Kidney (tissue), 13 donors: ENCODE measurements at regions not wholly inside any gene's neighbourhood (a gene's known extent, or its start where the extent isn't known, plus 50 kb on each side); places are given as distances from the start of the nearest gene placed in this dataset.

Experiments used
- DNase-seq, 5 donors: peaks; one replicate each; pipeline ENCODE4 v3.0.0-alpha.2; 2013 to 2020
- FAIRE-seq: peaks from 2 replicates; lab custom pipeline; 2012; peaks lifted over from hg19 to GRCh38; lab: Jason Lieb, UNC
- H3K27ac ChIP-seq, 2 donors: one replicate each; pipeline ENCODE4 v1.7.0; 2013; ENCODE audit warnings: low read depth in 2 of 2, low read length in 2 of 2, inconsistent platforms in 1 of 2
- H3K27me3 ChIP-seq: one replicate; pipeline ENCODE4 v1.7.1; 2013; ENCODE audit warnings: low read length, inconsistent platforms; ENCODE audit not compliant: control insufficient read depth, insufficient read depth
- H3K36me3 ChIP-seq, 3 donors: one replicate each; pipeline versions ENCODE4 v1.7.0 to v1.7.1; 2013; ENCODE audit warnings: low read length in 3 of 3, control low read depth in 1 of 3, inconsistent platforms in 1 of 3; ENCODE audit not compliant: insufficient read depth in 3 of 3, control insufficient read depth in 2 of 3
- H3K4me1 ChIP-seq, 3 donors: one replicate each; pipeline versions ENCODE4 v1.7.0 to v1.7.1; 2013; ENCODE audit warnings: low read length in 3 of 3, inconsistent platforms in 1 of 3, low read depth in 1 of 3; ENCODE audit not compliant: control insufficient read depth in 2 of 3, insufficient read depth in 2 of 3
- H3K4me3 ChIP-seq, 3 donors: one replicate each; pipeline versions ENCODE4 v1.7.0 to v1.8.1; 2013; ENCODE audit warnings: low read length in 3 of 3, control low read depth in 1 of 3, inconsistent platforms in 1 of 3
- H3K9ac ChIP-seq, 3 donors: one replicate each; pipeline versions ENCODE4 v1.7.0 to v1.7.1; 2013; ENCODE audit warnings: low read length in 3 of 3, control low read depth in 1 of 3, inconsistent platforms in 1 of 3
- H3K9me3 ChIP-seq, 3 donors: one replicate each; pipeline versions ENCODE4 v1.7.0 to v1.7.1; 2013; ENCODE audit warnings: low read length in 3 of 3, control low read depth in 1 of 3, inconsistent platforms in 1 of 3; ENCODE audit not compliant: control insufficient read depth in 2 of 3, insufficient read depth in 1 of 3
- CTCF ChIP-seq: IDR thresholded peaks from 3 replicates; pipeline ENCODE4 v1.5.1; 2012; ENCODE audit warnings: mild to moderate bottlenecking, moderate library complexity, borderline replicate concordance; ENCODE audit not compliant: insufficient read depth; ENCODE audit errors: extremely low read depth
- intact Hi-C: fragments of 100-400 bp; cut with DNase I; formaldehyde crosslinking; loops from one replicate; pipeline ENCODE4 v1.11.1; 2022
- donor health status: control.
- donor health status: control.
- donor health status: control.
- donor health status: control.
- donor health status: control.
- donor health status: DM: yes; HTN: yes; CAD: no.
- donor health status: Normal renal cell carcinoma (clear cell type).

- peaks cover 0 to 6% (median 4%) of the 10 kb centered on the region in 3 donors for H3K4me1 ChIP-seq
- intact Hi-C loops = no loop called here
- DNase-seq (no peak), FAIRE-seq (no peak)
- H3K27me3 ChIP-seq = no peaks in the 10 kb centered on the region
- H3K9me3 ChIP-seq = no peaks in the 10 kb centered on the region
- no peak overlapping the region for H3K4me3 ChIP-seq
- H3K36me3 ChIP-seq = no peaks in the 10 kb centered on the region
- no peak overlapping the region for H3K27ac ChIP-seq
- no peak for TF ChIP-seq CTCF
- H3K9ac ChIP-seq = no peak overlapping the region
Observed at GRCh38 chr15:62637574-62637897, 405.0 kb upstream of the TPM1 start.

DNA sequence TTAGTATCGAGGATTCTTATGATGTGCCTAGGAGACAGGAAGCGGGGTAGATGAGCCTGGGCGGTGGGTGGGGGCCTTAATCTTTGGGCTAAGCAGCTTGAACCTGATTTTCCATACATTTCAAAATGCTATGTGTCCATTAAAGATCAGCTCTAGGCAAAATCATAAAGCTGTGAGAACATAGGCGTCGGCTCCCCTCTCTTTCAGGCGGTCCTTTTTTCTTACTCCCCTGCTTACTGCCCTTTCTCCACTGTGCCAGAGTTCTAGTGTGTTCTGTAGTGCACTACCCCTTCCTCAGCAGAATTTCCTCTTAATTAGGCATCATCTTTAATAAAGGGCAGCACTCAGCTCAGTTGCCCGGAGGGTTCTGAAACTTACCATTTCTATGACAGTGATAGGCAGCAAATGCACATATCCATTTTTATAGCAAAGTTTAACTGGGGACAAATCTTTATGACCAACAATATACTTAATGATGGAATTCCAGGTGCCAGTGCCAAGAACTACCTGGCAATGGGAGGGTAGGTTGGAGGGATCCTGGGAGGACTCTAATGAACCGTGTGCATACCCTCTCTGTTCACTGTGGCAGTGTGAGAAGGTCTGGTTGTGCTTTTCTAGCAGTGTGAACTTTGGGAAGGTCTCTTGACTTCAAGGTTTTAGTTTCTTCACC, 404.5 kb upstream of the TPM1 start:
- TF ChIP-seq CTCF = no peak
- no peaks in the 10 kb centered on the region for H3K9me3 ChIP-seq
- no peak overlapping the region for H3K9ac ChIP-seq
- H3K4me1 ChIP-seq = peaks cover 0 to 6% (median 4%) of the 10 kb centered on the region in 3 donors
- H3K27ac ChIP-seq = no peak overlapping the region
- H3K27me3 ChIP-seq = no peaks in the 10 kb centered on the region
- H3K36me3 ChIP-seq = no peaks in the 10 kb centered on the region
- no peak overlapping the region for H3K4me3 ChIP-seq
- DNase-seq = no peak
- intact Hi-C loops = no loop called here
- no peak for FAIRE-seq

DNA sequence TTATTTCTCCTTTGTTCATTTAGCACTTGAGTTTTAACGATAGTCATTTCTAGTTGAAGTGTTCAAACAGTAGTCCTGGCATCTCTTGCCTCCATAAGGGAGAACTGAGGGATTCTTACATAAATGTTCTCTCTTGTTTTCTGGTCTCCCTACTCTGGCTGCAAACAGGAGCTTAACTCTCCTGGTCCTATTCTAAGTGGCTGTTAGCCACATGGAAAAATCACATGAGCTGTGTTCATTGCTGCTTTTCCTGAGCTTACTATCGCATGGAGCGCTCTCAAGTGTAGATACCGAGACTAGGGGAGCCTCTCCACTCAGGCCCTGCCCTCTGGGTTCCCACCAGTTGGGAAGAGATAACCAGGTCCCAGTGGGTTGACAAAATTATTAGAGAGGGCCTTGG, 403.1 kb upstream of the TPM1 start:
- Histone ChIP-seq H3K9ac (no peak overlapping the region), H3K4me3 (no peak overlapping the region), H3K27ac (no peak overlapping the region), H3K36me3 (no peaks in the 10 kb centered on the region), H3K9me3 (no peaks in the 10 kb centered on the region), H3K4me1 (peaks cover 0 to 6% (median 4%) of the 10 kb centered on the region in 3 donors), H3K27me3 (no peaks in the 10 kb centered on the region)
- FAIRE-seq (no peak), DNase-seq (no peak)
- no peak for TF ChIP-seq CTCF
- intact Hi-C loops = no loop called here
